ENCODE measurements at regions not wholly inside any gene's neighbourhood (a gene's known extent, or its start where the extent isn't known, plus 50 kb on each side); places are given as distances from the start of the nearest gene placed in this dataset.
"Not testable (repeated sequence)": the region's sequence is repeated elsewhere in the genome, so short reads cannot be mapped to it uniquely, and the experiment has no call there.

GRCh38 chr1:244154872-244155531, 103.9 kb downstream of the ZBTB18 start:
- intact Hi-C loops (cut with DNase I): loop anchor here (10.0 kb wide), 1 partner anchor 100 kb away; the partner anchor contains the start of gene ZBTB18
- DNase-seq: peak; percentile 64 to 92 (median 79)

GRCh38 chr1:244155661-244156060, 104.6 kb downstream of the ZBTB18 start:
- intact Hi-C loops (cut with DNase I): loop anchor here (10.0 kb wide), 1 partner anchor 101 kb away; the partner anchor contains the start of gene ZBTB18
- DNase-seq: no peak

GRCh38 chr1:244156617-244157016, 105.5 kb downstream of the ZBTB18 start:
- intact Hi-C loops (cut with DNase I): loop anchor here (10.0 kb wide), 1 partner anchor 102 kb away; the partner anchor contains the start of gene ZBTB18

GRCh38 chr1:244157731-244158438, 106.8 kb downstream of the ZBTB18 start:
- DNase-seq: no peak
- intact Hi-C loops (cut with DNase I): loop anchor here (10.0 kb wide), 1 partner anchor 103 kb away; the partner anchor contains the start of gene ZBTB18

More at GRCh38 chr1:244156617-244157016, 105.5 kb downstream of the ZBTB18 start:
- not testable (repeated sequence) for DNase-seq

- peak in 1 of 42 donors; percentile 20 for DNase-seq
- intact Hi-C loops (cut with DNase I): loop anchor here (10.0 kb wide), 1 partner anchor 105 kb away; the partner anchor contains the start of gene ZBTB18
Observed at GRCh38 chr1:244159646-244160045, 108.6 kb downstream of the ZBTB18 start.

GRCh38 chr1:244160455-244161235, 109.6 kb downstream of the ZBTB18 start:
- peak in 1 of 42 donors; percentile 25 for DNase-seq
- intact Hi-C loops (cut with DNase I): no loop called here

GRCh38 chr1:244161236-244161510, 110.1 kb downstream of the ZBTB18 start:
- intact Hi-C loops (cut with DNase I): no loop called here
- no peak for DNase-seq

- intact Hi-C loops (cut with DNase I): no loop called here
- DNase-seq: no peak
Observed at GRCh38 chr1:244162786-244163530, 111.9 kb downstream of the ZBTB18 start.

GRCh38 chr1:244163861-244164510, 112.9 kb downstream of the ZBTB18 start:
- intact Hi-C loops (cut with DNase I): no loop called here
- DNase-seq: no peak

GRCh38 chr1:244164511-244164890, 113.4 kb downstream of the ZBTB18 start:
- intact Hi-C loops (cut with DNase I): no loop called here
- peak in 1 of 42 donors; percentile 1 for DNase-seq

GRCh38 chr1:244165021-244165420, 113.9 kb downstream of the ZBTB18 start:
- DNase-seq: no peak
- intact Hi-C loops (cut with DNase I): no loop called here

- intact Hi-C loops (cut with DNase I): no loop called here
- DNase-seq: no peak
Observed at GRCh38 chr1:244165701-244166100, 114.6 kb downstream of the ZBTB18 start.

- intact Hi-C loops (cut with DNase I): no loop called here
Observed at GRCh38 chr1:244171241-244171985, 120.3 kb downstream of the ZBTB18 start.

GRCh38 chr1:244173240-244173639, 122.2 kb downstream of the ZBTB18 start:
- intact Hi-C loops (cut with DNase I): no loop called here

More at GRCh38 chr1:244171241-244171985, 120.3 kb downstream of the ZBTB18 start:
- peak in 39 of 42 donors; percentile 8 to 67 (median 38) for DNase-seq

GRCh38 chr1:244173769-244174168, 122.7 kb downstream of the ZBTB18 start:
- DNase-seq: no peak
- intact Hi-C loops (cut with DNase I): no loop called here

More at GRCh38 chr1:244173240-244173639, 122.2 kb downstream of the ZBTB18 start:
- no peak for DNase-seq

- no peak for DNase-seq
- intact Hi-C loops (cut with DNase I): no loop called here
Observed at GRCh38 chr1:244174922-244175521, 123.9 kb downstream of the ZBTB18 start.

GRCh38 chr1:244176201-244176600, 125.1 kb downstream of the ZBTB18 start:
- no peak for DNase-seq
- intact Hi-C loops (cut with DNase I): no loop called here

Data from head of caudate nucleus (tissue), 42 donors.